ENCODE measurements at regions not wholly inside any gene's neighbourhood (a gene's known extent, or its start where the extent isn't known, plus 50 kb on each side); places are given as distances from the start of the nearest gene placed in this dataset.
"Not testable (repeated sequence)": the region's sequence is repeated elsewhere in the genome, so short reads cannot be mapped to it uniquely, and the experiment has no call there.

DNA sequence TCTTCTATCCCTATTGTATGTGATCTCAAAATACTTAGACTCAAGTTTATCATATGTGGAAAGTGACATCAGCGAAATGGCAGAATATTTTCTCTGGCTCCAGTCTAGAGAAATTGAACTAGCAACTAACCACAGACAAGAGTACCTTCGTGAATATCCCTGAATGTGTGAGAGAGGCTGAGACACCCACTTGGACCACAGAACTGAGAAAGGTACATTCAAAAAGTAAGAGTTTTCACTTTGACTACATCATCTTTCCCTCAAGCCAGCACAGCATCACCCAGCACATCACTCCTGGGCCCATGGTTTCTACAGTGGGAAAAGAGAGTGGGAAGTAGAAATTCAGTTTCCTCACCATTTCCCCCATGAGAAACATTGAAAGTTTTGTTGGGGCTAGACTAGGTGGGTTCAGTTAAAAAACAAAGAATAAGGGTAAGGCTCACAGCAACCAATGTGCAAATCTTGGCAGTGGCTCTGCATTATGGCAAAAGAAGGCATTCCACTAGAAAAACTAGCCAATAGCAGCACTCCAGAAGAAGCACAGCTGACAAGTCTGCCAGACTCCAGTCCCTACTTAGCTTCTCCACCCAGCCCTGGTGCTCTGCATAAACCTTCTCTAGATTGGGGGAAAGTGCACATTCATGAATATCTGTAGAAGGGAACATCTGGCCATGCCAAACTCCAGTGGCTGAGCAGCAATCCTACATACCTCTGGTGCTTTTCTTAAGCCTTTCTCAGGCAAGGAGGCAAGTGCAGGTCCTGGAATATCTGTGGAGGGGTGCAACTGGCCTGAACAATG lies 225.6 kb upstream of the VLDLR start:
- intact Hi-C loops (cut with DNase I; ENCODE audit: low total_unique reads): no loop called here
- TF ChIP-seq, protein P1, sequence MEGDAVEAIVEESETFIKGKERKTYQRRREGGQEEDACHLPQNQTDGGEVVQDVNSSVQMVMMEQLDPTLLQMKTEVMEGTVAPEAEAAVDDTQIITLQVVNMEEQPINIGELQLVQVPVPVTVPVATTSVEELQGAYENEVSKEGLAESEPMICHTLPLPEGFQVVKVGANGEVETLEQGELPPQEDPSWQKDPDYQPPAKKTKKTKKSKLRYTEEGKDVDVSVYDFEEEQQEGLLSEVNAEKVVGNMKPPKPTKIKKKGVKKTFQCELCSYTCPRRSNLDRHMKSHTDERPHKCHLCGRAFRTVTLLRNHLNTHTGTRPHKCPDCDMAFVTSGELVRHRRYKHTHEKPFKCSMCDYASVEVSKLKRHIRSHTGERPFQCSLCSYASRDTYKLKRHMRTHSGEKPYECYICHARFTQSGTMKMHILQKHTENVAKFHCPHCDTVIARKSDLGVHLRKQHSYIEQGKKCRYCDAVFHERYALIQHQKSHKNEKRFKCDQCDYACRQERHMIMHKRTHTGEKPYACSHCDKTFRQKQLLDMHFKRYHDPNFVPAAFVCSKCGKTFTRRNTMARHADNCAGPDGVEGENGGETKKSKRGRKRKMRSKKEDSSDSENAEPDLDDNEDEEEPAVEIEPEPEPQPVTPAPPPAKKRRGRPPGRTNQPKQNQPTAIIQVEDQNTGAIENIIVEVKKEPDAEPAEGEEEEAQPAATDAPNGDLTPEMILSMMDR (IDR thresholded peaks at IDR 0.05): no peak
- Histone ChIP-seq H3K27ac (no peak overlapping the region), H3K9me3 (no peaks in the 10 kb centered on the region), H3K36me3 (no peaks in the 10 kb centered on the region), H3K27me3 (no peaks in the 10 kb centered on the region), H3K4me3 (no peak overlapping the region), H3K4me1 (peaks cover 0 to 5% (median 0%) of the 10 kb centered on the region in 4 donors)
- DNase-seq: no peak

DNA sequence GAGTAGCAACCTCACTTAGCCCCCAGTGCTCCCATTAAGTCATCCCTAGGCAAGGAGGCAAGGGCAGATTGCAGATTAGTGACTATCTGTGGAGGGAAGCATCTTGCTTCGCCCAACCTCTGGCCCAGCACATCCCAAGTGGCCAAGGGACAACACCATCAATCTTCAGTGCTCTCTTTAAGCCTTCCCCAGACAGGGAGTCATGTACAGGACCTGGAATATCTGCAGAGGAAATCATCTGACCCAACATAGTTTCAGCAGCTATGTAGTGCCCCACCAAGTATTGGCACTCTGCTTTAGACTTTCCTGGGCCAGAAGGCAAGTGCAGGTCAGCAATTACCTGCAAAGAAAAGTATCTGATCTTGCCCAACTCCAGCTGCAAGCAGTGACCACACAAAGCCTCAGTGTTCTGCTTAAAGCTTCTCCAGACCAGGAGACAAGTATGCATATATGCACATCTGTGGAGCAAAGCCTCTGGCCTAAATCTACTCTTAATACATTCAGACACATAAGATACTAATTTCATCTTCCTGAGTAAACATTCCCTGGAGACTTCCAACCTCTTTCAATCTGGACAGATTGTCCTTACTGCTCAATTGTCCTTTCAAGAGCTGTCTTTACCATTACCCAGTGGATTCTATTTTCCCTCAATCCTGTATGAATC lies 224.8 kb upstream of the VLDLR start:
- Histone ChIP-seq H3K27ac (no peak overlapping the region), H3K27me3 (no peaks in the 10 kb centered on the region), H3K36me3 (no peaks in the 10 kb centered on the region), H3K4me3 (no peak overlapping the region), H3K9me3 (no peaks in the 10 kb centered on the region), H3K4me1 (peaks cover 0 to 8% (median 0%) of the 10 kb centered on the region in 4 donors)
- TF ChIP-seq, protein P1 (IDR thresholded peaks at IDR 0.05): no peak
- no peak for DNase-seq
- intact Hi-C loops (cut with DNase I; ENCODE audit: low total_unique reads): no loop called here

DNA sequence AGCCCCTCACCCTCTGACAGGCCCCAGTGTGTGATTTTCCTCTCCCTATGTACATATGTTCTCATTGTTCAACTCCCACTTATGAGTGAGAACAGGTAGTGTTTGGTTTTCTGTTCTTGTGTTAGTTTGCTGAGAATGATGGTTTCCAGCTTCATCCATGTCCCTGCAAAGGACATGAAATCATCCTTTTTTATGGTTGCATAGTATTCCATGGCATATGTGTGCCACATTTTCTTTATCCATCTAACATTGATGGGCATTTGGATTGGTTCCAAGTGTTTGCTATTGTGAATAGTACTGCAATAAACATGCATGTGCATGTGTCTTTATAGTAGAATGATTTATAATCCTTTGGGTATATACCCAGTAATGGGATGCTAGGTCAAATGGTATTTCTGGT lies 223.7 kb upstream of the VLDLR start:
- H3K9me3 ChIP-seq; H3K27me3 ChIP-seq; intact Hi-C loops (cut with DNase I; ENCODE audit: low total_unique reads); DNase-seq; H3K27ac ChIP-seq; H3K4me3 ChIP-seq; H3K4me1 ChIP-seq; H3K36me3 ChIP-seq: not testable (repeated sequence)

DNA sequence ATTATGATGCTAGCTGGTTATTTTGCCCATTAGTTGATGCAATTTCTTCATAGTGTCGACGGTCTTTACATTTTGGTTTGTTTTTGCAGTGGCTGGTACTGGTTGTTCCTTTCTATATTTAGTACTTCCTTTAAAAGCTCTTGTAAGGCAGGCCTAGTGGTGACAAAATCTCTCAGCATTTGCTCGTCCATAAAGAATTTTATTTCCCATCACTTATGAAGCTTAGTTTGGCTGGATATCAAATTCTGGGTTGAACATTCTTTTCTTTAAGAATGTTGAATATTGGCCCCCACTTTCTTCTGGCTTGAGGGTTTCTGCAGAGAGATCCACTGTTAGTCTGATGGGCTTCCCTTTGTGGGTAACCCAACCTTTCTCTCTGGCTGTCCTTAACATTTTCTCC lies 219.8 kb upstream of the VLDLR start:
- H3K4me3 ChIP-seq; H3K36me3 ChIP-seq; H3K27me3 ChIP-seq; intact Hi-C loops (cut with DNase I; ENCODE audit: low total_unique reads); DNase-seq; H3K4me1 ChIP-seq: not testable (repeated sequence)
- Histone ChIP-seq H3K27ac (peak overlapping the region in 1 of 2 donors; percentile 74), H3K9me3 (peaks cover 0 to 16% (median 0%) of the 10 kb centered on the region in 3 donors)

DNA sequence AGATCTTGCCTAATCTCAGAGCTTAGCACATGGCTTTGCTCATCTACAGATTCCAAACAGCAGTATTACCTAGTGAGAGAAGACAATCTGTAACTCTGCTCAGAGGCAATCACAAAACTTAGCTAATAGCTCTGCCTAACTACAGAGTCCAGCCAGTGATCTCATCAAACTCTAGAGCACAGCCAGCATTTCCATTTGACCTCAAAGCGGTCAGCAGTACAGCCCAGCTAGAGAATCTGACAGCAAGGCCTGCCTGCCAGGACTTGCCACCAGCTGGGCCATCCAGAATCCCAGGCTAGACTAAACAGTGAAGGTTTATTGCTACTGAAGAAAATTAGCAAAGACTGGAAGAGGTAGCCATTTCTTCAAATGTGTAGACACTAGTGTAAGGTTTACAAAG lies 217.9 kb upstream of the VLDLR start:
- DNase-seq: no peak
- intact Hi-C loops (cut with DNase I; ENCODE audit: low total_unique reads): no loop called here
- TF ChIP-seq, protein P1 (IDR thresholded peaks at IDR 0.05): no peak

DNA sequence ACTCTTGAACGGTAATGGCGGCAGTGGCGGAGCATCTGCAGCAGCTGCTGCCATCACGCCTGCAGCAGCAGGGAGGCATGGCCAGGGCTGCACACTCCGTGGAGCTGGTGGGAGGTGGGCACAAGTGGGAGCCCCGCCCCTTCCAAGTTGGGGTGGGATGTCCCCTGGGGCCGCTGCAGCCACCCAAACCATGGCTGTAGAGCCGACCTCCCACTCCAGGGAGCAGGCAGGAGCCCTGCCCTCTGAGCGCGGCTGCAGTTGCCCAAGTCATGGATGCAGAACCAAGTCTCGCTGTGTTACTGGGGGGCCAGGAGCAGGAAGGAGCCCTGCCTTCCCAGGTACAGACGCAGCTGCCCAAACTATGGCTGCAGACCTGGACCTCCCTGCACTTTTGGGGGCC lies 215.3 kb upstream of the VLDLR start:
- H3K36me3 ChIP-seq: no peaks in the 10 kb centered on the region
- peaks cover 0 to 16% (median 0%) of the 10 kb centered on the region in 3 donors for H3K9me3 ChIP-seq
- TF ChIP-seq, protein P1 (IDR thresholded peaks at IDR 0.05): no peak
- intact Hi-C loops (cut with DNase I; ENCODE audit: low total_unique reads): no loop called here
- H3K27ac ChIP-seq: no peak overlapping the region
- peaks cover 0 to 2% (median 0%) of the 10 kb centered on the region in 4 donors for H3K4me1 ChIP-seq
- no peak overlapping the region for H3K4me3 ChIP-seq
- no peak for DNase-seq
- no peaks in the 10 kb centered on the region for H3K27me3 ChIP-seq

More for the DNA sequence above, 217.9 kb upstream of the VLDLR start:
- H3K27ac ChIP-seq: peak overlapping the region in 1 of 2 donors; percentile 74
- H3K27me3 ChIP-seq: no peaks in the 10 kb centered on the region
- peaks cover 0 to 16% (median 0%) of the 10 kb centered on the region in 3 donors for H3K9me3 ChIP-seq
- H3K4me1 ChIP-seq: peaks cover 0 to 4% (median 0%) of the 10 kb centered on the region in 4 donors
- H3K4me3 ChIP-seq: no peak overlapping the region
- no peaks in the 10 kb centered on the region for H3K36me3 ChIP-seq
